ENCODE measurements at regions not wholly inside any gene's neighbourhood (a gene's known extent, or its start where the extent isn't known, plus 50 kb on each side); places are given as distances from the start of the nearest gene placed in this dataset.

DNA sequence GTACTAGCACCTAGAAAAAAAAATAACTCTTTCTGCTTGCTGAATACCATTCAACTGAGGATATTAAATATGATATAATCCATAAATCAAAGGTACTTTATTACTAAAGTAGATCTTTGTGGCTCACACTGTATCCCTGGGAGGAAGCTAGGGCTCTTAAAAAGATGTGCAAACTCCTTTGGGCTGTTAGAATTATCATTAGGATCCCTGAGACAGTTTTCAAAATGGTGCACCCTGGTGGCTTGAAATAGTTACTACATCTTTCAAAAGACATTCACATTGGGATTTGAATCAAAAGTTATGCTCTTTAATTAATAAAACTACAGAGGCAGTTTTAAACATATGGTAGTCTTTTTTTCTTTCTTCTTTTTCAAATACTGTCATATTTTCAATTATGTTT, 228.5 kb upstream of the G2E3 start:
- in situ Hi-C loops (cut with HindIII; ENCODE audit: low pct_unique_long_range_greater_than_20kb, low sequenced_read_pairs) = no loop called here
- no peak for TF ChIP-seq JUND (IDR thresholded peaks at IDR 0.05; ENCODE audit: low read depth)
- DNase-seq (ENCODE audit: low read depth in 1 of 2, low spot score in 1 of 2) = peak in 1 of 2 experiments; percentile 29

- no peak for TF ChIP-seq JUND (IDR thresholded peaks at IDR 0.05; ENCODE audit: low read depth)
- DNase-seq (ENCODE audit: low read depth in 1 of 2, low spot score in 1 of 2) = no peak
- in situ Hi-C loops (cut with HindIII; ENCODE audit: low pct_unique_long_range_greater_than_20kb, low sequenced_read_pairs) = no loop called here
Measured at GRCh38 chr14:30331030-30331429, 227.9 kb upstream of the G2E3 start.

- no peak for DNase-seq (ENCODE audit: low read depth in 1 of 2, low spot score in 1 of 2)
- in situ Hi-C loops (cut with HindIII; ENCODE audit: low pct_unique_long_range_greater_than_20kb, low sequenced_read_pairs) = no loop called here
- TF ChIP-seq JUND (IDR thresholded peaks at IDR 0.05; ENCODE audit: low read depth) = no peak
Measured at GRCh38 chr14:30332374-30332773, 226.6 kb upstream of the G2E3 start.

DNA sequence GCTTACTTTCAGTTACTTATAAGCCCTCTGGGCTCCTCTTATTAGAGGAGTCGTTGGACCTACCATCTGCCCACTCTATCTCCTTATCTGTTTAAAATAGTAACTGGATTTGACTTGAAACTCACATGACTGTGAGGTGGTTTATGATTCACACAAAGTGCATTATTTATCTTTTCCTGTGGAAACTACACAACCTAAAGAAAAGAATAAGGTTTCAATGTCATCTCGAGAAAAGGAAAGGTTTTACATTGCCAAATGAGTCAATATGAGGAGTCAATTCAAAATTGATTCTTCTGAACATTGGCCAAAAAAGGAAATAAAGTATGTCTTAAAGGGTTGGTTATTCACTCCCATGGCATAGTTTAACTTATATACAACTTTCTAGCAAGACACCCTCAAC, 225.0 kb upstream of the G2E3 start:
- in situ Hi-C loops (cut with HindIII; ENCODE audit: low pct_unique_long_range_greater_than_20kb, low sequenced_read_pairs) = no loop called here
- DNase-seq (ENCODE audit: low read depth in 1 of 2, low spot score in 1 of 2) = no peak
- no peak for TF ChIP-seq JUND (IDR thresholded peaks at IDR 0.05; ENCODE audit: low read depth)

DNA sequence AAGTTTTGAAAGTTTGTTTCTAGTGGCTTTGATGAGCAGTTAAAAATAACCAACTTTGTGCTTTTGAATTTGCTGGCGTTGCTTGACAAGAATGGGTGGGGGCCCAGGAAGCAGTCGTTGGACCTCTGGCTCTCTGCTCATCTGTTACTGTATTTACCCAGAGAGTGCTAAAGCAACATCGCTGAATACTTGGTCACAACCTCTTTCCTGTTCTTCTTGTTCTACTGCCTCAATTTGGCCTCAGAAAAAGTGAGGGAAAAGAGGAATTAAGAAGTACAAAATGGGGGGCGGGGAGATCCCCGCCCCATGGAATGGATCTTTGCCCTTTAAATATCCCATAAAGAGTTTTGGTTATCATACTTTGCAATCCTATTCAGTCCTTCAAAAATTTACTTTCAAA, 221.5 kb upstream of the G2E3 start:
- TF ChIP-seq JUND (IDR thresholded peaks at IDR 0.05; ENCODE audit: low read depth) = no peak
- DNase-seq (ENCODE audit: low read depth in 1 of 2, low spot score in 1 of 2) = peak in 1 of 2 experiments; percentile 61
- in situ Hi-C loops (cut with HindIII; ENCODE audit: low pct_unique_long_range_greater_than_20kb, low sequenced_read_pairs) = no loop called here

GRCh38 chr14:30339311-30339901, 219.6 kb upstream of the G2E3 start:
- no peak for DNase-seq (ENCODE audit: low read depth in 1 of 2, low spot score in 1 of 2)
- no peak for TF ChIP-seq JUND (IDR thresholded peaks at IDR 0.05; ENCODE audit: low read depth)
- in situ Hi-C loops (cut with HindIII; ENCODE audit: low pct_unique_long_range_greater_than_20kb, low sequenced_read_pairs) = no loop called here

GRCh38 chr14:30340495-30340894, 218.5 kb upstream of the G2E3 start:
- no peak for TF ChIP-seq JUND (IDR thresholded peaks at IDR 0.05; ENCODE audit: low read depth)
- no peak for DNase-seq (ENCODE audit: low read depth in 1 of 2, low spot score in 1 of 2)
- in situ Hi-C loops (cut with HindIII; ENCODE audit: low pct_unique_long_range_greater_than_20kb, low sequenced_read_pairs) = no loop called here

- no peak for DNase-seq (ENCODE audit: low read depth in 1 of 2, low spot score in 1 of 2)
- no peak for TF ChIP-seq JUND (IDR thresholded peaks at IDR 0.05; ENCODE audit: low read depth)
- in situ Hi-C loops (cut with HindIII; ENCODE audit: low pct_unique_long_range_greater_than_20kb, low sequenced_read_pairs) = no loop called here
Measured at GRCh38 chr14:30345511-30345910, 213.4 kb upstream of the G2E3 start.

GRCh38 chr14:30348445-30348844, 210.5 kb upstream of the G2E3 start:
- DNase-seq (ENCODE audit: low read depth in 1 of 2, low spot score in 1 of 2) = no peak

GRCh38 chr14:30349520-30349919, 209.4 kb upstream of the G2E3 start:
- no peak for TF ChIP-seq JUND (IDR thresholded peaks at IDR 0.05; ENCODE audit: low read depth)
- in situ Hi-C loops (cut with HindIII; ENCODE audit: low pct_unique_long_range_greater_than_20kb, low sequenced_read_pairs) = no loop called here
- no peak for DNase-seq (ENCODE audit: low read depth in 1 of 2, low spot score in 1 of 2)

More at GRCh38 chr14:30348445-30348844, 210.5 kb upstream of the G2E3 start:
- TF ChIP-seq JUND (IDR thresholded peaks at IDR 0.05; ENCODE audit: low read depth) = no peak
- in situ Hi-C loops (cut with HindIII; ENCODE audit: low pct_unique_long_range_greater_than_20kb, low sequenced_read_pairs) = no loop called here

DNA sequence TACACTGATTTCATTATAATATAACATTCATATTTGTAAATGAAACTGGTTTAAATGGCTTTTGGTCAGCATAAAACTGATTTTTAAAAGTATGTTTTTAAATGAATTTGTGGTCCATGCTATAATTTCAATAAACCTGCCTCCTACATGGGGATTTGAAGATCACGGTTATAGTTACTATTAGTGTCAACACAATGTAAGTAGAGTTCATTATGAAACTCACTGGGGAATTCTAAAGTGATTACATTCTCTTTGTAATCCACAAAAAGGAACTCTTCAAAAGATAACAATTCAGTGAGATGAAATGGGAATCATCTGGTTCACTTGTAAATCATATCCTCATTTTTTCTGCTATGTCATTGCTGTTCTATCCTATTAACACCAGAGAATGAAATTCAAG, 204.5 kb upstream of the G2E3 start:
- no peak for DNase-seq (ENCODE audit: low read depth in 1 of 2, low spot score in 1 of 2)
- in situ Hi-C loops (cut with HindIII; ENCODE audit: low pct_unique_long_range_greater_than_20kb, low sequenced_read_pairs) = no loop called here
- TF ChIP-seq JUND (IDR thresholded peaks at IDR 0.05; ENCODE audit: low read depth) = no peak

DNA sequence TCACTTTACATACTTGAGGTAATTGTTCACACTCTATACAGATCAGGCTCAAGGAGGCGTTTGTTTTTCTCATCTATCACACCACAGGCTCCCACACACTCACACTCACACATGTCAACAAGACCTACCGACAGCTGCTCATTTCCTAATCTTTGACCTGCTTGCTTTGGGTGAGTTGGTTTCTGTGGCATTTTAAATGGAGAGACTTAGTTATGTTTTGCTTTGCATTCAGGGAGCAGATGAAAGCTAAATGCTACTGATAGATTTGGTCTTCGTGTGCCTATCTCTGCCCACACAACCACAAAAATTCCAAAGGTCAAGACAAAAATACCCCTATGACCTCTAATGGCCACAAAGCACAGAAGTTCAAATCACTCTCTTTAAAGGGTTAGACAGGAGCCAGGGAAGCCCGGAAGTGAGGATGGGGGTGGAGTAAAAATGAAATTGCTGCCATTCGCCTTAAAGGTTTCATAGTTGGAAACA, 203.5 kb upstream of the G2E3 start:
- no peak for DNase-seq (ENCODE audit: low read depth in 1 of 2, low spot score in 1 of 2)
- in situ Hi-C loops (cut with HindIII; ENCODE audit: low pct_unique_long_range_greater_than_20kb, low sequenced_read_pairs) = no loop called here
- TF ChIP-seq JUND (IDR thresholded peaks at IDR 0.05; ENCODE audit: low read depth) = no peak

DNA sequence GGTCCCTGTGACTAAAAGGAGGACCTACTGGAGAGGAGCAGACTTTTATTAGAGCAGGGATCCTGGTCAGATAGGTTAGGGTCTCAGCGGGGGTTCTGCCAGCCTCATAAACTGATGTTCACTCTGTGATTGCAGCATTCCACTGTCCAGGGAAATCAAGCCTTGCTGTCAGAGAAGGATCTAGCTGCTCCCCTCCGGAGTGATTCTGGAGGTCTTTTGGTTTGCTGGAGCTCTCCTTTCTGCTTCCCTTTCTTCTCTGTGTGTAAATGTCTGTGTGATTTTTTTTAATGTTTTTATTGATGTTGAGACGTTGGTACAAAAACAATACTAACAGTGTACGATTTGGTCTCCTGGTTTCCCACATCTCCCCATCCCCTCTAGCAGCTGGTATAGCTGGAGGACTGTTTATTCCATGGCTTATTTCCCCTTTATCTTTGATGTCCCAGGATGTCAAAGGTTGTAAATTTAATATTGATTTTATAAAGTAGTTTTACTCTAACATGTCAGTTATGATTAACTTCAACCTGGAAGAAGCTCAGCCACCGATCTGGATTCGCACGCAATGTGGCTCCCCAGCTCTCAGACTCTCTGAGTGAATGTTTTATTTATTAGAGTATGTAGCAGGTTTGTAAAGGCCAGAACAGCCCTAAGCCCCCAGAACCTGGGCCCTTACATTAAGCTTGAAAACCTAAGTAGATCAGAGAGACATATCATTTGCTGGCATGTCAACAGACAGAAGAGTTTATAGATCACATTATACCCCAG, 202.3 kb upstream of the G2E3 start:
- DNase-seq (ENCODE audit: low read depth in 1 of 2, low spot score in 1 of 2) = no peak
- TF ChIP-seq JUND (IDR thresholded peaks at IDR 0.05; ENCODE audit: low read depth) = no peak
- in situ Hi-C loops (cut with HindIII; ENCODE audit: low pct_unique_long_range_greater_than_20kb, low sequenced_read_pairs) = no loop called here

Data from T47D (cell line).